Esophagus squamous epithelium (tissue), 5 donors: ENCODE measurements at regions not wholly inside any gene's neighbourhood (a gene's known extent, or its start where the extent isn't known, plus 50 kb on each side); places are given as distances from the start of the nearest gene placed in this dataset.

Experiments
- DNase-seq: peaks from one replicate; lab custom pipeline; 2025; lab: John Stamatoyannopoulos, UW
- H3K27ac ChIP-seq, 4 donors: fragments of 200-600 bp; sonication (generic); one replicate each; pipeline ENCODE4 v1.5.1; 2016 to 2019; ENCODE audit warnings: mild to moderate bottlenecking in 1 of 4
- H3K27me3 ChIP-seq, 4 donors: fragments of 200-600 bp; sonication (generic); 1 replicate in 3 of 4; 2 replicates in 1 of 4; pipeline versions ENCODE4 v1.5.1 to v1.6.0; 2017 to 2021; ENCODE audit warnings: antibody characterized with exemption in 1 of 4
- H3K36me3 ChIP-seq, 3 donors: fragments of 200-600 bp; sonication (generic); one replicate each; pipeline ENCODE4 v1.5.1; 2016 to 2019
- H3K4me1 ChIP-seq, 3 donors: fragments of 200-600 bp; sonication (generic); one replicate each; pipeline ENCODE4 v1.5.1; 2017 to 2019
- H3K4me3 ChIP-seq, 4 donors: fragments of 200-600 bp; sonication (generic); 1 replicate in 3 of 4; 2 replicates in 1 of 4; pipeline ENCODE4 v1.5.1; 2016 to 2019; ENCODE audit warnings: mild to moderate bottlenecking in 2 of 4, moderate library complexity in 1 of 4
- H3K9me3 ChIP-seq, 3 donors: fragments of 200-600 bp; sonication (generic); one replicate each; pipeline ENCODE4 v1.5.1; 2016 to 2019
- CTCF ChIP-seq, 6 experiments: fragments of 450-650 bp in 4 of 6; fragments of 200-600 bp in 2 of 6; sonication (generic) in 2 of 6; IDR thresholded peaks; one replicate each; pipeline ENCODE4 v1.5.1; 2016 to 2019; ENCODE audit warnings: antibody characterized with exemption in 6 of 6, mild to moderate bottlenecking in 4 of 6, moderate library complexity in 4 of 6
- POLR2A ChIP-seq, 4 donors: fragments of 450-650 bp; IDR thresholded peaks; one replicate each; pipeline ENCODE4 v1.6.1; 2017; ENCODE audit warnings: antibody characterized with exemption in 4 of 4, mild to moderate bottlenecking in 4 of 4, moderate library complexity in 3 of 4
- whole genome bisulfite sequencing, 2 donors: methylation state at CpG; one replicate each; pipeline ENCODE4 v1.1.5; 2018; 5-methylcytosine and 5-hydroxymethylcytosine counted together
- intact Hi-C: fragments of 100-400 bp; cut with DNase I; formaldehyde crosslinking; loops from one replicate; pipeline ENCODE4 v1.15.0; 2022
- donor health status: DM: yes; HTN: yes; CAD: no.

GRCh38 chr12:114762490-114763110 is 78.6 kb upstream of the TBX3 start:
- 27 to 36% methylated on average over 16 to 22 of the region's 22 CpGs for WGBS, 2 donors
- TF ChIP-seq CTCF (IDR thresholded peaks at IDR 0.05) (no peak), POLR2A (IDR thresholded peaks at IDR 0.05) (no peak)
- Histone ChIP-seq H3K27me3 (no peaks in the 10 kb centered on the region), H3K4me1 (peaks cover 0 to 8% (median 0%) of the 10 kb centered on the region in 3 donors), H3K36me3 (no peaks in the 10 kb centered on the region), H3K4me3 (no peak overlapping the region), H3K9me3 (no peaks in the 10 kb centered on the region), H3K27ac (peak overlapping the region in 1 of 4 donors; percentile 14)
- intact Hi-C loops = no loop called here
- no peak for DNase-seq

GRCh38 chr12:114760151-114760877 is 76.3 kb upstream of the TBX3 start:
- Histone ChIP-seq H3K4me3 (no peak overlapping the region), H3K27ac (no peak overlapping the region), H3K27me3 (no peaks in the 10 kb centered on the region), H3K36me3 (no peaks in the 10 kb centered on the region), H3K4me1 (peaks cover 0 to 8% (median 0%) of the 10 kb centered on the region in 3 donors), H3K9me3 (no peaks in the 10 kb centered on the region)
- no peak for DNase-seq
- 56 to 63% methylated on average over 9 of the region's 10 CpGs for WGBS, 2 donors
- intact Hi-C loops = no loop called here
- no peak for TF ChIP-seq CTCF (IDR thresholded peaks at IDR 0.05)

- Histone ChIP-seq H3K9me3 (no peaks in the 10 kb centered on the region), H3K4me1 (peaks cover 0 to 8% (median 0%) of the 10 kb centered on the region in 3 donors), H3K4me3 (no peak overlapping the region), H3K27me3 (no peaks in the 10 kb centered on the region), H3K27ac (no peak overlapping the region), H3K36me3 (no peaks in the 10 kb centered on the region)
- no peak for DNase-seq
- TF ChIP-seq POLR2A (IDR thresholded peaks at IDR 0.05) = no peak
- no peak for TF ChIP-seq CTCF (IDR thresholded peaks at IDR 0.05)
- 91 to 94% methylated on average over 11 of the region's 11 CpGs for WGBS, 2 donors
- intact Hi-C loops = no loop called here
Observed at GRCh38 chr12:114759635-114760034, 75.7 kb upstream of the TBX3 start.

- intact Hi-C loops = no loop called here
- 72 to 87% methylated on average over 4 of the region's 4 CpGs for WGBS, 2 donors
- no peaks in the 10 kb centered on the region for H3K36me3 ChIP-seq
- H3K27ac ChIP-seq = no peak overlapping the region
- no peak overlapping the region for H3K4me3 ChIP-seq
- TF ChIP-seq CTCF (IDR thresholded peaks at IDR 0.05) (no peak), POLR2A (IDR thresholded peaks at IDR 0.05) (no peak)
- DNase-seq = no peak
- H3K27me3 ChIP-seq = no peaks in the 10 kb centered on the region
- H3K4me1 ChIP-seq = peaks cover 0 to 4% (median 0%) of the 10 kb centered on the region in 3 donors
- H3K9me3 ChIP-seq = no peaks in the 10 kb centered on the region
Observed at GRCh38 chr12:114757684-114758325, 73.8 kb upstream of the TBX3 start.

GRCh38 chr12:114752217-114752616 is 68.2 kb upstream of the TBX3 start:
- Histone ChIP-seq H3K9me3 (no peaks in the 10 kb centered on the region), H3K27ac (no peak overlapping the region), H3K36me3 (no peaks in the 10 kb centered on the region), H3K4me1 (no peaks in the 10 kb centered on the region), H3K27me3 (no peaks in the 10 kb centered on the region), H3K4me3 (no peak overlapping the region)
- TF ChIP-seq POLR2A (IDR thresholded peaks at IDR 0.05) (no peak), CTCF (IDR thresholded peaks at IDR 0.05) (no peak)
- WGBS, 2 donors = 78 to 83% methylated on average over 4 to 8 of the region's 8 CpGs
- DNase-seq = no peak
- intact Hi-C loops = no loop called here
